K562 (cell line): ENCODE measurements at regions not wholly inside any gene's neighbourhood (a gene's known extent, or its start where the extent isn't known, plus 50 kb on each side); places are given as distances from the start of the nearest gene placed in this dataset.

Experiments used
- ATAC-seq: fragments of 200-7000 bp; cut with Tn5 transposase; 3 replicates; pipeline ENCODE4 v1.9.1; 2020; ENCODE audit warnings: moderate library complexity
- BruUV-seq: library from RNA; stranded (reverse); fragments of 400-500 nt; replicated peaks from 2 replicates; lab custom pipeline; 2021; lab: Mats Ljungman, UMichigan
- CTCF ChIA-PET: fragments of 300-600 bp; formaldehyde crosslinking; extraction: SDS; loops from one replicate; lab custom pipeline; 2021; ENCODE audit warnings: low intra/inter-chr PET ratio; lab: Yijun Ruan, JAX
- POLR2A ChIA-PET: fragments of 300-600, 350-650 bp; sonication (Branson Sonifier 250); formaldehyde crosslinking; extraction: SDS; loops from one replicate; lab custom pipeline; 2021; ENCODE audit warnings: antibody characterized with exemption, inconsistent platforms; lab: Yijun Ruan, JAX
- DNase-seq, 4 experiments: peaks; one replicate each; pipeline versions ENCODE4 v3.0.0 to v3.0.0-alpha.2; 2011 to 2018; ENCODE audit warnings: low spot score in 3 of 4, mixed read lengths in 3 of 4; ENCODE audit errors: extremely low read depth in 1 of 4
- FAIRE-seq: peaks from 2 replicates; lab custom pipeline; 2011; peaks lifted over from hg19 to GRCh38; lab: Jason Lieb, UNC
- H2AFZ ChIP-seq: 2 replicates; pipeline ENCODE4 v1.6.0; 2011; ENCODE audit warnings: low read depth, low read length, control low read depth, inconsistent platforms
- H3K27ac ChIP-seq: fragments of 200-600 bp; 3 replicates; pipeline ENCODE4 v1.8.0; 2011; ENCODE audit warnings: low read depth, mild to moderate bottlenecking, control low read depth, inconsistent platforms, low read length, moderate library complexity, mixed read lengths; ENCODE audit errors: extremely low read depth
- H3K27me3 ChIP-seq, 2 experiments: fragments of 300-600 bp in 1 of 2; 2 replicates in 1 of 2; 3 replicates in 1 of 2; pipeline versions ENCODE4 v1.6.0 to v1.8.0; 2011; ENCODE audit warnings: inconsistent platforms in 2 of 2, low read length in 2 of 2, mild to moderate bottlenecking in 1 of 2, mixed read lengths in 1 of 2, moderate library complexity in 1 of 2; ENCODE audit not compliant: control insufficient read depth in 2 of 2, insufficient read depth in 2 of 2
- H3K36me3 ChIP-seq: fragments of 300-600 bp; 3 replicates; pipeline ENCODE4 v1.8.0; 2011; ENCODE audit warnings: mild to moderate bottlenecking, low read length, inconsistent platforms; ENCODE audit not compliant: control insufficient read depth, insufficient read depth
- H3K4me1 ChIP-seq, 2 experiments: fragments of 200-600 bp in 1 of 2; replicated peaks in 1 of 2; 2 replicates in 1 of 2; 3 replicates in 1 of 2; pipeline versions ENCODE4 v1.5.1 to v1.8.0; 2011; ENCODE audit warnings: inconsistent platforms in 2 of 2, low read length in 2 of 2, mild to moderate bottlenecking in 1 of 2, mixed read lengths in 1 of 2, moderate library complexity in 1 of 2; ENCODE audit not compliant: control insufficient read depth in 2 of 2, insufficient read depth in 2 of 2
- H3K4me2 ChIP-seq: 2 replicates; pipeline ENCODE4 v1.6.1; 2011; ENCODE audit warnings: low read length, control low read depth, inconsistent platforms, mixed read lengths; ENCODE audit not compliant: insufficient read depth
- H3K4me3 ChIP-seq: fragments of 200-600 bp; sonication (generic), shearing (Covaris generic); 2 replicates; pipeline ENCODE4 v1.5.1; 2016; ENCODE audit warnings: control low read depth, inconsistent platforms
- H3K79me2 ChIP-seq: fragments of 200-600 bp; 3 replicates; pipeline ENCODE4 v1.8.0; 2011; ENCODE audit warnings: low read length, inconsistent platforms; ENCODE audit not compliant: control insufficient read depth, insufficient read depth
- H3K9ac ChIP-seq, 2 experiments: 2 replicates each; pipeline versions ENCODE4 v1.6.0 to v1.6.1; 2011; ENCODE audit warnings: low read depth in 2 of 2, low read length in 2 of 2, control low read depth in 1 of 2, inconsistent platforms in 1 of 2, mild to moderate bottlenecking in 1 of 2, mixed read lengths in 1 of 2; ENCODE audit not compliant: insufficient read depth in 1 of 2
- H3K9me1 ChIP-seq: one replicate; pipeline ENCODE4 v1.6.0; 2011; ENCODE audit warnings: inconsistent platforms, mild to moderate bottlenecking, low read length, moderate library complexity; ENCODE audit not compliant: control insufficient read depth, insufficient read depth
- H3K9me3 ChIP-seq: replicated peaks from 2 replicates; pipeline ENCODE4 v1.5.1; 2011; ENCODE audit warnings: low read depth, low read length, inconsistent platforms; ENCODE audit not compliant: control insufficient read depth, insufficient read depth
- H4K20me1 ChIP-seq: replicated peaks from 2 replicates; pipeline ENCODE4 v1.6.1; 2011; ENCODE audit warnings: low read length, inconsistent platforms, mixed read lengths; ENCODE audit not compliant: control insufficient read depth, insufficient read depth
- CCAR2 ChIP-seq: fragments of 200-400 bp; formaldehyde crosslinking; IDR thresholded peaks from 2 replicates; pipeline ENCODE4 v1.6.1; 2017; ENCODE audit warnings: mild to moderate bottlenecking, low read depth, low read length
- CHD1 ChIP-seq: fragments of 200-600 bp; sonication (generic); IDR thresholded peaks from one replicate; pipeline ENCODE4 v1.6.1; 2012; ENCODE audit warnings: mild to moderate bottlenecking, moderate library complexity, low read length, inconsistent platforms
- E2F3 ChIP-seq: fragments of 250-450 bp; sonication (Bioruptor Pico); IDR thresholded peaks from 2 replicates; pipeline ENCODE4 v1.4.0; 2020; ENCODE audit warnings: mild to moderate bottlenecking
- FOXA1 ChIP-seq: fragments of 450-650 bp; IDR thresholded peaks from 2 replicates; pipeline ENCODE4 v1.6.1; 2016; ENCODE audit warnings: mild to moderate bottlenecking, borderline replicate concordance
- FOXK1 ChIP-seq: sonication (generic); formaldehyde crosslinking; IDR thresholded peaks from 2 replicates; pipeline ENCODE4 v1.8.0; 2022; ENCODE audit warnings: missing genetic modification reagents, mild to moderate bottlenecking, borderline replicate concordance
- GATAD2B ChIP-seq: fragments of 450-650 bp; IDR thresholded peaks from 2 replicates; pipeline ENCODE4 v1.6.1; 2017; ENCODE audit warnings: mild to moderate bottlenecking, borderline replicate concordance
- MEF2D ChIP-seq: conservative IDR thresholded peaks from 2 replicates; pipeline ENCODE4 v1.6.1; 2016; ENCODE audit warnings: low read depth, missing genetic modification characterization, missing compliant biosample characterization
- NEUROD1 ChIP-seq: fragments of 150-350 bp; IDR thresholded peaks from 2 replicates; pipeline ENCODE4 v1.6.1; 2014; ENCODE audit warnings: borderline replicate concordance, low read length, low read depth; ENCODE audit not compliant: partially characterized antibody
- NR2C1 ChIP-seq, 2 experiments: fragments of 450-650 bp; IDR thresholded peaks; 2 replicates each; pipeline ENCODE4 v1.6.1; 2017; ENCODE audit warnings: mild to moderate bottlenecking in 2 of 2, antibody characterized with exemption in 1 of 2, inconsistent platforms in 1 of 2, missing compliant biosample characterization in 1 of 2, missing genetic modification characterization in 1 of 2
- TCF7 ChIP-seq: sonication (generic); IDR thresholded peaks from 2 replicates; pipeline ENCODE4 v1.6.1; 2016; ENCODE audit warnings: antibody characterized with exemption, borderline replicate concordance
- ZNF79 ChIP-seq: fragments of 250-450 bp; sonication (Bioruptor Pico); IDR thresholded peaks from 2 replicates; pipeline ENCODE4 v1.4.0; 2020; ENCODE audit warnings: low read depth, mild to moderate bottlenecking, moderate library complexity
- WGBS: fragments of 100-300 bp; shearing (Covaris generic); methylation state at CpG from one replicate; pipeline ENCODE4 v1.1.6; 2016; ENCODE audit warnings: low coverage, mixed read lengths; ENCODE audit not compliant: insufficient coverage; ENCODE audit errors: missing lambda C conversion rate; 5-methylcytosine and 5-hydroxymethylcytosine counted together
- in situ Hi-C: fragments of 300-500 bp; cut with MboI; formaldehyde crosslinking; loops from 4 replicates; pipeline ENCODE4 v1.15.0; 2018; ENCODE audit warnings: inconsistent platforms, mixed read lengths
- intact Hi-C: fragments of 100-400 bp; cut with micrococcal nuclease; formaldehyde crosslinking; loops from 2 replicates; pipeline ENCODE4 v1.14.2; 2022
- TF ChIP-seq, protein P1 (sequence below): fragments of 250-450 bp; sonication (Bioruptor Pico); IDR thresholded peaks from 2 replicates; pipeline ENCODE4 v1.8.0; 2022; ENCODE audit warnings: moderate library complexity, mild to moderate bottlenecking, inconsistent platforms
- TF ChIP-seq, protein P2 (sequence below): fragments of 250-450 bp; sonication (Bioruptor Pico); IDR thresholded peaks from 2 replicates; pipeline ENCODE4 v1.4.0; 2020; ENCODE audit warnings: borderline replicate concordance
- TF ChIP-seq, protein P3 (sequence below): IDR thresholded peaks from 3 replicates; pipeline ENCODE4 v1.6.1; 2011; ENCODE audit warnings: borderline replicate concordance, mild to moderate bottlenecking, moderate library complexity; ENCODE audit not compliant: insufficient read length; ENCODE audit errors: extremely low read depth
- TF ChIP-seq, protein P4 (sequence below): fragments of 450-650 bp; formaldehyde crosslinking; conservative IDR thresholded peaks from 2 replicates; pipeline ENCODE4 v1.4.0; 2022; ENCODE audit warnings: mild to moderate bottlenecking, missing genetic modification characterization

DNA sequence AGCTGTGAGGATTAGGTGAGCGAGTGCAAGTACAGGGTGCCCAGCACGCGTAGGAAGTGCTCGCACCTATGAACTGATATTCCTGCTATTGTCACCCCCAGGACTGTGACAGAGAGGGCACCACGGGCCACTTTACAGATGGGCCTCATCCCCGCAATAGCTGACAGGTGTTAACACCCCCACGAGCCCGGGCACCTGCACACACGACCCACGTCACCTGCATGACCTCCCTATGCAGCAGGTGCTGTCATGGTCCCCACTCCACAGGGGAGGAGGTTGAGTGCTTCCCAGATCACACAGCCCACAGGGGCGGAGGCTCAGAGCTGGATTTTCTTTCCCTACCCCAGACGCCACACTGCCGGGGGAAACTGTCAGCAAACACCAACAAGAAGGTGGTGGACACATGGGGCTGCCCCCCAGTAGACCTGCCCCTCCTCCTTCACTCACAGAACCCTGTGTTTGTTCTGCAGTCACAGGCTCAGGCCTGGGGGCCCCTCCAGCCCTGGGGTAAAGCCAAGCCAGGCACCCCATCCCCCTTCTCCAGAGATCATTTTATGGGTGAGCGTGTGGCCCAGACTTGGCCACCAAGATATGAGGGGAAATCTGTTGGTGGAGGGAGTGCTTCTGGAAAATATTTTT lies 465.5 kb downstream of the MATN1 start:
- peaks cover 5 to 43% of the 10 kb centered on the region in 2 experiments; a peak in 4 of 5 replicates for H3K27me3 ChIP-seq
- H3K4me2 ChIP-seq: no peak overlapping the region
- no peaks in the 10 kb centered on the region for H3K9me3 ChIP-seq
- 2% methylated on average over 13 of the region's 14 CpGs for WGBS
- no peaks in the 10 kb centered on the region for H4K20me1 ChIP-seq
- H3K79me2 ChIP-seq: no peaks in the 10 kb centered on the region
- CTCF ChIA-PET: no interaction called here
- no peak overlapping the region for H3K4me3 ChIP-seq
- in situ Hi-C loops: no loop called here
- H3K36me3 ChIP-seq: no peaks in the 10 kb centered on the region
- no peak overlapping the region for H3K27ac ChIP-seq
- DNase-seq (no peak), ATAC-seq (no peak), FAIRE-seq (no peak)
- no peak overlapping the region for H2AFZ ChIP-seq
- no TSS peak for BruUV-seq
- intact Hi-C loops: no loop called here
- no peaks in the 10 kb centered on the region for H3K4me1 ChIP-seq
- no peak overlapping the region for H3K9ac ChIP-seq
- no peaks in the 10 kb centered on the region for H3K9me1 ChIP-seq
- POLR2A ChIA-PET: interaction anchor here (0.6 kb wide), 1 partner anchor 319 kb away, joined by 3 read pairs; no protein-coding TSS in a partner anchor
- no peak for TF ChIP-seq E2F3 (CRISPR knock-in tag)
- TF ChIP-seq FOXK1 (CRISPR knock-in tag): no peak
- TF ChIP-seq, protein P1, sequence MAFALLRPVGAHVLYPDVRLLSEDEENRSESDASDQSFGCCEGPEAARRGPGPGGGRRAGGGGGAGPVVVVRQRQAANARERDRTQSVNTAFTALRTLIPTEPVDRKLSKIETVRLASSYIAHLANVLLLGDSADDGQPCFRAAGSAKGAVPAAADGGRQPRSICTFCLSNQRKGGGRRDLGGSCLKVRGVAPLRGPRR (CRISPR knock-in tag): no peak
- TF ChIP-seq, protein P2, sequence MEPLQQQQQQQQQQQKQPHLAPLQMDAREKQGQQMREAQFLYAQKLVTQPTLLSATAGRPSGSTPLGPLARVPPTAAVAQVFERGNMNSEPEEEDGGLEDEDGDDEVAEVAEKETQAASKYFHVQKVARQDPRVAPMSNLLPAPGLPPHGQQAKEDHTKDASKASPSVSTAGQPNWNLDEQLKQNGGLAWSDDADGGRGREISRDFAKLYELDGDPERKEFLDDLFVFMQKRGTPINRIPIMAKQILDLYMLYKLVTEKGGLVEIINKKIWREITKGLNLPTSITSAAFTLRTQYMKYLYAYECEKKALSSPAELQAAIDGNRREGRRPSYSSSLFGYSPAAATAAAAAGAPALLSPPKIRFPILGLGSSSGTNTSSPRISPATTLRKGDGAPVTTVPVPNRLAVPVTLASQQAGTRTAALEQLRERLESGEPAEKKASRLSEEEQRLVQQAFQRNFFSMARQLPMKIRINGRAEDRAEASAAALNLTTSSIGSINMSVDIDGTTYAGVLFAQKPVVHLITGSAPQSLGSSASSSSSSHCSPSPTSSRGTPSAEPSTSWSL: no peak
- TF ChIP-seq, protein P3, sequence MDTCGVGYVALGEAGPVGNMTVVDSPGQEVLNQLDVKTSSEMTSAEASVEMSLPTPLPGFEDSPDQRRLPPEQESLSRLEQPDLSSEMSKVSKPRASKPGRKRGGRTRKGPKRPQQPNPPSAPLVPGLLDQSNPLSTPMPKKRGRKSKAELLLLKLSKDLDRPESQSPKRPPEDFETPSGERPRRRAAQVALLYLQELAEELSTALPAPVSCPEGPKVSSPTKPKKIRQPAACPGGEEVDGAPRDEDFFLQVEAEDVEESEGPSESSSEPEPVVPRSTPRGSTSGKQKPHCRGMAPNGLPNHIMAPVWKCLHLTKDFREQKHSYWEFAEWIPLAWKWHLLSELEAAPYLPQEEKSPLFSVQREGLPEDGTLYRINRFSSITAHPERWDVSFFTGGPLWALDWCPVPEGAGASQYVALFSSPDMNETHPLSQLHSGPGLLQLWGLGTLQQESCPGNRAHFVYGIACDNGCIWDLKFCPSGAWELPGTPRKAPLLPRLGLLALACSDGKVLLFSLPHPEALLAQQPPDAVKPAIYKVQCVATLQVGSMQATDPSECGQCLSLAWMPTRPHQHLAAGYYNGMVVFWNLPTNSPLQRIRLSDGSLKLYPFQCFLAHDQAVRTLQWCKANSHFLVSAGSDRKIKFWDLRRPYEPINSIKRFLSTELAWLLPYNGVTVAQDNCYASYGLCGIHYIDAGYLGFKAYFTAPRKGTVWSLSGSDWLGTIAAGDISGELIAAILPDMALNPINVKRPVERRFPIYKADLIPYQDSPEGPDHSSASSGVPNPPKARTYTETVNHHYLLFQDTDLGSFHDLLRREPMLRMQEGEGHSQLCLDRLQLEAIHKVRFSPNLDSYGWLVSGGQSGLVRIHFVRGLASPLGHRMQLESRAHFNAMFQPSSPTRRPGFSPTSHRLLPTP: no peak
- TF ChIP-seq GATAD2B: no peak
- no peak for TF ChIP-seq MEF2D (tag)
- no peak for TF ChIP-seq FOXA1
- no peak for TF ChIP-seq CHD1
- TF ChIP-seq, protein P4, sequence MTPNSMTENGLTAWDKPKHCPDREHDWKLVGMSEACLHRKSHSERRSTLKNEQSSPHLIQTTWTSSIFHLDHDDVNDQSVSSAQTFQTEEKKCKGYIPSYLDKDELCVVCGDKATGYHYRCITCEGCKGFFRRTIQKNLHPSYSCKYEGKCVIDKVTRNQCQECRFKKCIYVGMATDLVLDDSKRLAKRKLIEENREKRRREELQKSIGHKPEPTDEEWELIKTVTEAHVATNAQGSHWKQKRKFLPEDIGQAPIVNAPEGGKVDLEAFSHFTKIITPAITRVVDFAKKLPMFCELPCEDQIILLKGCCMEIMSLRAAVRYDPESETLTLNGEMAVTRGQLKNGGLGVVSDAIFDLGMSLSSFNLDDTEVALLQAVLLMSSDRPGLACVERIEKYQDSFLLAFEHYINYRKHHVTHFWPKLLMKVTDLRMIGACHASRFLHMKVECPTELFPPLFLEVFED: no peak
- no peak for TF ChIP-seq ZNF79
- TF ChIP-seq CCAR2: no peak
- TF ChIP-seq TCF7: no peak
- TF ChIP-seq NEUROD1: no peak
- no peak for TF ChIP-seq NR2C1 (IDR thresholded peaks at IDR 0.05)
- no peak for TF ChIP-seq NR2C1 (tag; IDR thresholded peaks at IDR 0.05)
